HG03045 (cell line): ENCODE measurements at regions not wholly inside any gene's neighbourhood (a gene's known extent, or its start where the extent isn't known, plus 50 kb on each side); places are given as distances from the start of the nearest gene placed in this dataset.
"Not testable (repeated sequence)": the region's sequence is repeated elsewhere in the genome, so short reads cannot be mapped to it uniquely, and the experiment has no call there.

Experiments
- ATAC-seq: cut with Tn5 transposase; IDR thresholded peaks from one replicate; pipeline ENCODE4 v1.9.1; 2021; ENCODE audit warnings: mild to moderate bottlenecking, moderate library complexity; ENCODE audit not compliant: unreplicated experiment

DNA sequence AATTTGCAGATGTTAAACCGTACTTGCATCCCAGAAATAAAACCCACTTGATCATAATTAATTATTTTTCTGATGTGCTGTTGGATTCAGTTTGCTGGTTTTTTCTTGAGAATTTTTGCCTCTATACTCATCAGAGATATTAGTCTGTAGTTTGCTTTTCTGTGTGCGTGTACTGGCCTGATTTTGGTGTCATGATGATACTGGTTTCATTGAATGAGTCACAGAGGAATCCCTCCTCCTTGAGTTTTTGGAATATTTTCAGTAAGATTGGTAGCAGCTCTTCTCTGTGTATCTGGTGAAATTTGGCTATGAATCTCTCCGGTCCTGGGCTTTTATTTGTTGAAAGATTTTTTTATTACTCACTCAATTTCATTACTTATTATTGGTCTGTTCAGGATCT lies 100.4 kb upstream of the PMCH start:
- ATAC-seq = no peak

GRCh38 chr12:102297412-102297811 lies 99.8 kb upstream of the PMCH start:
- no peak for ATAC-seq

- ATAC-seq = no peak
Measured at GRCh38 chr12:102294568-102294967, 96.9 kb upstream of the PMCH start.

DNA sequence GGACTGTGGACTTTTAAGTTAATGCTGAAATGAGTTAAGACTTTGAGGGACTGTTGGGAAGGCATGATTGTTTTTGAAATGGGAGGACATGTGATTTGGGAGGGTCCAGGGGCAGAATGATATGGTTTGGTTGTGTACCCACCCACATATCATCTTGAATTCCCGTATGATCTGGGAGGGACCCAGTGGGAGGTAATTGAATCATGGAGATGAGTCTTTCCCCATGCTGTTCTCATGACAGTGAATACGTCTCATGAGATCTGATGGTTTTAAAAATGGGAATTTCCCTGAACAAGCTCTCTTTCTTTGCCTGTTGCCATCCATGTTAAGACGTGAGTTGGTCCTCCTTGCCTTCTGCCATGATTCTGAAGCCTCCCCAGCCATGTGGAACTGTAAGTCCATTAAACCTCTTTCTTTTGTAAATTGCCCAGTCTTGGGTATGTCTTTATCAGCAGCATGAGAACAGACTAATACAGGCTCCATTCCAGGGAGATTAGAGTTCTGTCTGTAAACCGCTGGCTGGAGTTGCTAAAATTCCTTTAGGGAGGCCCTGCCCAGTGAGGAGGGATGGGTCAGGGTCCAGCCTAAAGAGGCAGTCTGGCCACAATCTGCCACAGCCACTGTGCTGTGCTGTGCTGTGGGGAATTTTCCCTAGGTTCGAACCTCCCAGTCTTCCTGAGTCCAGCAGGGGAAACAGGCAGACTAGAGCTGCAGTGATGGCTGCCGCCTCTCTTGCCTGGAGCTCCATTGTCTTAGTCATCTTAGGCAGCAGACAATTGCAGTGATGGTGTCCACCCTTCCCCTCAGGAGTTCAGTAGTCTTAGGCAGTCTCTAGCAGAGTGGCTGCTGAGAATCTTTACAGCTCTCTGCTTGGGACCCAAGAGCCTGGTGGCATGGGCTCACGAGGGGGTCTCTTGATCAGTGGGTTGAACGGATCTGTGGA lies 94.1 kb upstream of the PMCH start:
- not testable (repeated sequence) for ATAC-seq

DNA sequence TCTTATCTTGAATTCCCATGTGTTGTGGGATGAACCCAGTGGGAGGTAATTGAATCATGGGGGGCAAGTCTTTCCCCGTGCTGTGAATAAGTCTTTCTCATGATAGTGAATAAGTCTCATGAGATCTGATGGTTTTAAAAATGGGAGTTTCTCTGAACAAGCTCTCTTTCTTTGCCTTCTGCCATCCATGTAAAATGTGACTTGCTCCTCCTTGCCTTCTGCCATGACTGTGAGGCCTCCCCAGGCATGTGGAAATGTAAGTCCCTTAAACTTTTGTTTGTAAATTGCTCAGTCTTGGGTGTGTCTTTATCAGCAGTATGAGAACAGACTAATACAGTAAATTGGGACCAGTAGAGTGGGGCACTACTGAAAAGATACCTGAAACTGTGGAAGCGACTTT lies 92.1 kb upstream of the PMCH start:
- not testable (repeated sequence) for ATAC-seq

DNA sequence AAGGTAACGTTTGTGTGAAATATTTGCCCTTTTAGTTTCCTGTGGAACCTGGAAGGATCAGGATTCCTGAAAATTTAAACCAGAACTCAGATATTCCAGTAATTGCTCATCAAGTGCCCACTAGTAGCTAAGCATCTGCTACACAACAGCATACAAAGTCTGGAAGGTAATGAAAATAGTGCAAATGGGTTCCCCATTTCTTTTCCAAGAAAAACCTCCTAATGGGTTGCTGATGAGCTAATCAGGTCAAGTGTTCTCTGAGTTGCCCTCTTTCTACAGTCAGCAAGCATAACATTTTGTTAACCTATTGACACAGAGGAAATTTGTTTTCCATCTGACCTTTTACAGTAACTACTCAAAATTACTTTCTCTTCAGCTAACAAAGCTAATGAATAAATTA lies 83.6 kb upstream of the PMCH start:
- no peak for ATAC-seq

DNA sequence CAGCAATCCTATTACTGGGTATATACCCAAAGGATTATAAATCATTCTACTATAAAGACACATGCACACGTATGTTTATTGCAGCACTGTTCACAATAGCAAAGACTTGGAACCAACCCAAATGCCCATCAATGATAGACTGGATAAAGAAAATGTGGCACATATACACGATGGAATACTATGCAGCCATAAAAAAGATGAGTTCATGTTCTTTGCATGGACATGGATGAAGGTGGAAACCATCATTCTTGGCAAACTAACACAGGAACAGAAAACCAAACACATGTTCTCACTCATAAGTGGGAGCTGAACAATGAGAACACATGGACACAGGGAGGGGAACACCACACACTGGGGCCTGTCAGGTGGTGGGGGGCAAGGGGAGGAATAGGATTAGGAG lies 58.1 kb upstream of the PMCH start:
- not testable (repeated sequence) for ATAC-seq

DNA sequence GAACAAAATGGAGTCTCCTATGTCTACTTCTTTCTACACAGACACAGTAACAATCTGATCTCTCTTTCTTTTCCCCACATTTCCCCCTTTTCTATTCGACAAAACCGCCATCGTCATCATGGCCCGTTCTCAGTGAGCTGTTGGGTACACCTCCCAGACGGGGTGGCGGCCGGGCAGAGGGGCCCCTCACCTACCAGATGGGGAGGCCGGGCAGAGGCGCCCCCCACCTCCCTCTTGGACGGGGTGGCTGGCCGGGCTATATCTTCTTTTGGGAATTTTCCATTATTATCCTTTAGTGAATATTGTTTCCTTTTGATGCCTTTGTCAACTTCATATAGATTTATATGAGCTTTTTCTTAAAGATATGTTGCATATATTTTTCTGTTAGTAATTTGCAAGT lies 53.4 kb upstream of the PMCH start:
- ATAC-seq = not testable (repeated sequence)

- ATAC-seq = no peak
Measured at GRCh38 chr12:102249079-102249841, 51.6 kb upstream of the PMCH start.
